Breast epithelium (tissue), 3 donors: ENCODE measurements at regions not wholly inside any gene's neighbourhood (a gene's known extent, or its start where the extent isn't known, plus 50 kb on each side); places are given as distances from the start of the nearest gene placed in this dataset.

Experiments
- CTCF ChIP-seq, 3 donors: fragments of 450-650 bp; IDR thresholded peaks; one replicate each; pipeline ENCODE4 v1.5.1; 2016 to 2017; ENCODE audit warnings: antibody characterized with exemption in 3 of 3, mild to moderate bottlenecking in 3 of 3, moderate library complexity in 3 of 3
- POLR2A ChIP-seq: fragments of 450-650 bp; IDR thresholded peaks from one replicate; pipeline ENCODE4 v1.6.1; 2016; ENCODE audit warnings: antibody characterized with exemption, mild to moderate bottlenecking, moderate library complexity
- POLR2AphosphoS5 ChIP-seq, 3 donors: sonication (generic); formaldehyde crosslinking; IDR thresholded peaks; one replicate each; pipeline ENCODE4 v1.6.1; 2017; ENCODE audit warnings: antibody characterized with exemption in 3 of 3

DNA sequence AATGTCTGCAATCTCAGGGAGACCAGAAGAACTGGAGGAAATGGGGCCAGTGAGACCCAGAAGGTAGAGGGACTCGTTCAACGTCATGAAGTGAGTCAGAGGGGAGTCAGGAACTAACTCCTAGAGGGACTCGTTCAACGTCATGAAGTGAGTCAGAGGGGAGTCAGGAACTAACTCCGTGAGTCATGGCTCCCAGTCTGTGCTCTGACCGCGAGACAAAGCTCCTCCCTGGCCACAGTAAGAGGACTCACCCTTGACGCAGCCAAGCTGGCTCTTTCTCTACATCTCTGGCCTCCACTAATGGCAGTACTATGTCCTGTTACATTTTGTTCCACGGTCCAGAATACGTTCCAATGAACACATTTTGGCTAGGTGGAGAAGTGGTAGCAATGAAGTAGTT is 902.5 kb downstream of the KCNJ2 start:
- TF ChIP-seq CTCF (IDR thresholded peaks at IDR 0.05) (no peak), POLR2AphosphoS5 (IDR thresholded peaks at IDR 0.05) (no peak), POLR2A (no peak)
